HEK293 (cell line): ENCODE measurements at regions not wholly inside any gene's neighbourhood (a gene's known extent, or its start where the extent isn't known, plus 50 kb on each side); places are given as distances from the start of the nearest gene placed in this dataset.

Experiments used
- CTCF ChIA-PET: fragments of 350-600 bp; formaldehyde crosslinking; extraction: SDS; loops from one replicate; lab custom pipeline; 2021; ENCODE audit warnings: antibody characterized with exemption; lab: Yijun Ruan, JAX
- POLR2A ChIA-PET: fragments of 300-600 bp; formaldehyde crosslinking; extraction: SDS; loops from one replicate; lab custom pipeline; 2020; ENCODE audit warnings: antibody characterized with exemption, inconsistent platforms; lab: Yijun Ruan, JAX
- H3K27ac ChIP-seq: fragments of 200-500 bp; sonication (Bioruptor generic); 2 replicates; pipeline ENCODE4 v1.5.1; 2014; ENCODE audit warnings: low read depth, low read length, control low read depth, inconsistent platforms; ENCODE audit errors: extremely low read depth
- H3K36me3 ChIP-seq, 2 experiments: fragments of 200-500 bp in 1 of 2; sonication (Bioruptor generic) in 1 of 2; 1 replicate in 1 of 2; 2 replicates in 1 of 2; pipeline ENCODE4 v1.5.1; 2014 to 2017; ENCODE audit warnings: inconsistent platforms in 2 of 2, low read length in 2 of 2; ENCODE audit not compliant: control insufficient read depth in 2 of 2, insufficient read depth in 1 of 2
- H3K4me1 ChIP-seq: fragments of 200-500 bp; sonication (Bioruptor generic); 2 replicates; pipeline ENCODE4 v1.5.1; 2014; ENCODE audit warnings: mild to moderate bottlenecking, low read length, inconsistent platforms; ENCODE audit not compliant: control insufficient read depth, insufficient read depth
- H3K4me3 ChIP-seq: 2 replicates; pipeline ENCODE4 v1.5.1; 2011; ENCODE audit warnings: low read depth, mild to moderate bottlenecking, control low read depth, low read length, moderate library complexity
- H3K9me3 ChIP-seq: fragments of 200-500 bp; sonication (Bioruptor generic); 2 replicates; pipeline ENCODE4 v1.5.1; 2014; ENCODE audit warnings: low read depth, low read length, inconsistent platforms; ENCODE audit not compliant: control insufficient read depth, insufficient read depth
- AEBP2 ChIP-seq: fragments of 450-650 bp; formaldehyde crosslinking; IDR thresholded peaks from 2 replicates; pipeline ENCODE4 v1.5.1; 2016; ENCODE audit warnings: missing biosample characterization, missing genetic modification characterization, borderline replicate concordance
- GLIS1 ChIP-seq: fragments of 450-650 bp; formaldehyde crosslinking; IDR thresholded peaks from 2 replicates; pipeline ENCODE4 v1.5.1; 2016; ENCODE audit warnings: missing biosample characterization, missing genetic modification characterization
- MZF1 ChIP-seq: fragments of 450-650 bp; formaldehyde crosslinking; IDR thresholded peaks from 2 replicates; pipeline ENCODE4 v1.5.1; 2017; ENCODE audit warnings: missing biosample characterization, missing genetic modification characterization, borderline replicate concordance
- PRDM1 ChIP-seq: fragments of 450-650 bp; formaldehyde crosslinking; IDR thresholded peaks from 2 replicates; pipeline ENCODE4; 2016; ENCODE audit warnings: missing biosample characterization, missing genetic modification characterization
- TRIM28 ChIP-seq: IDR thresholded peaks from 2 replicates; pipeline ENCODE4 v1.6.1; 2011; ENCODE audit warnings: low read length, control low read depth, borderline replicate concordance
- ZNF169 ChIP-seq: fragments of 450-650 bp; formaldehyde crosslinking; IDR thresholded peaks from 2 replicates; pipeline ENCODE4 v1.5.1; 2016; ENCODE audit warnings: missing biosample characterization, missing genetic modification characterization
- ZNF24 ChIP-seq: fragments of 450-650 bp; formaldehyde crosslinking; IDR thresholded peaks from 2 replicates; pipeline ENCODE4 v1.5.1; 2016; ENCODE audit warnings: missing biosample characterization, missing genetic modification characterization
- ZNF248 ChIP-seq: fragments of 450-650 bp; formaldehyde crosslinking; IDR thresholded peaks from 2 replicates; pipeline ENCODE4 v1.5.1; 2017; ENCODE audit warnings: missing biosample characterization, missing genetic modification characterization
- ZNF292 ChIP-seq: fragments of 450-650 bp; formaldehyde crosslinking; IDR thresholded peaks from 2 replicates; pipeline ENCODE4 v1.5.1; 2016; ENCODE audit warnings: low read depth, missing biosample characterization, missing genetic modification characterization, borderline replicate concordance
- ZNF324 ChIP-seq: fragments of 450-650 bp; formaldehyde crosslinking; IDR thresholded peaks from 2 replicates; pipeline ENCODE4 v1.5.1; 2016; ENCODE audit warnings: missing biosample characterization, missing genetic modification characterization
- ZNF341 ChIP-seq: fragments of 450-650 bp; formaldehyde crosslinking; IDR thresholded peaks from 2 replicates; pipeline ENCODE4; 2016; ENCODE audit warnings: low read depth, missing biosample characterization, missing genetic modification characterization
- ZNF362 ChIP-seq: fragments of 450-650 bp; formaldehyde crosslinking; IDR thresholded peaks from 2 replicates; pipeline ENCODE4 v1.5.1; 2016; ENCODE audit warnings: missing biosample characterization, missing genetic modification characterization
- ZNF514 ChIP-seq: fragments of 450-650 bp; formaldehyde crosslinking; IDR thresholded peaks from 2 replicates; pipeline ENCODE4 v1.5.1; 2016; ENCODE audit warnings: missing biosample characterization, missing genetic modification characterization
- ZNF560 ChIP-seq: fragments of 450-650 bp; formaldehyde crosslinking; IDR thresholded peaks from 2 replicates; pipeline ENCODE4 v1.5.1; 2017; ENCODE audit warnings: missing biosample characterization, missing genetic modification characterization, borderline replicate concordance
- ZNF585B ChIP-seq: fragments of 450-650 bp; formaldehyde crosslinking; IDR thresholded peaks from 2 replicates; pipeline ENCODE4 v1.5.1; 2016; ENCODE audit warnings: missing biosample characterization, missing genetic modification characterization
- ZNF768 ChIP-seq: fragments of 450-650 bp; formaldehyde crosslinking; IDR thresholded peaks from 2 replicates; pipeline ENCODE4 v1.5.1; 2018; ENCODE audit warnings: missing biosample characterization, mild to moderate bottlenecking, missing genetic modification characterization
- ZNF830 ChIP-seq: fragments of 450-650 bp; IDR thresholded peaks from 2 replicates; pipeline ENCODE4 v1.5.0; 2018; ENCODE audit warnings: missing biosample characterization, missing genetic modification characterization, low read depth, mild to moderate bottlenecking, moderate library complexity
- TF ChIP-seq, protein P1 (sequence below): fragments of 450-650 bp; formaldehyde crosslinking; IDR thresholded peaks from 2 replicates; pipeline ENCODE4 v1.5.1; 2016; ENCODE audit warnings: missing biosample characterization, missing genetic modification characterization
- TF ChIP-seq, protein P2 (sequence below): fragments of 450-650 bp; formaldehyde crosslinking; IDR thresholded peaks from 2 replicates; pipeline ENCODE4 v1.5.1; 2016; ENCODE audit warnings: missing biosample characterization, missing genetic modification characterization
- TF ChIP-seq, protein P3 (sequence below): fragments of 450-650 bp; formaldehyde crosslinking; IDR thresholded peaks from 2 replicates; pipeline ENCODE4 v1.5.1; 2016; ENCODE audit warnings: missing biosample characterization, missing genetic modification characterization
- TF ChIP-seq, protein P4 (sequence below): fragments of 450-650 bp; formaldehyde crosslinking; IDR thresholded peaks from 2 replicates; pipeline ENCODE4 v1.5.1; 2016; ENCODE audit warnings: missing biosample characterization, missing genetic modification characterization

GRCh38 chr3:154666542-154666941 lies 236.6 kb upstream of the GPR149 start (continued):
- TF ChIP-seq, protein P1, sequence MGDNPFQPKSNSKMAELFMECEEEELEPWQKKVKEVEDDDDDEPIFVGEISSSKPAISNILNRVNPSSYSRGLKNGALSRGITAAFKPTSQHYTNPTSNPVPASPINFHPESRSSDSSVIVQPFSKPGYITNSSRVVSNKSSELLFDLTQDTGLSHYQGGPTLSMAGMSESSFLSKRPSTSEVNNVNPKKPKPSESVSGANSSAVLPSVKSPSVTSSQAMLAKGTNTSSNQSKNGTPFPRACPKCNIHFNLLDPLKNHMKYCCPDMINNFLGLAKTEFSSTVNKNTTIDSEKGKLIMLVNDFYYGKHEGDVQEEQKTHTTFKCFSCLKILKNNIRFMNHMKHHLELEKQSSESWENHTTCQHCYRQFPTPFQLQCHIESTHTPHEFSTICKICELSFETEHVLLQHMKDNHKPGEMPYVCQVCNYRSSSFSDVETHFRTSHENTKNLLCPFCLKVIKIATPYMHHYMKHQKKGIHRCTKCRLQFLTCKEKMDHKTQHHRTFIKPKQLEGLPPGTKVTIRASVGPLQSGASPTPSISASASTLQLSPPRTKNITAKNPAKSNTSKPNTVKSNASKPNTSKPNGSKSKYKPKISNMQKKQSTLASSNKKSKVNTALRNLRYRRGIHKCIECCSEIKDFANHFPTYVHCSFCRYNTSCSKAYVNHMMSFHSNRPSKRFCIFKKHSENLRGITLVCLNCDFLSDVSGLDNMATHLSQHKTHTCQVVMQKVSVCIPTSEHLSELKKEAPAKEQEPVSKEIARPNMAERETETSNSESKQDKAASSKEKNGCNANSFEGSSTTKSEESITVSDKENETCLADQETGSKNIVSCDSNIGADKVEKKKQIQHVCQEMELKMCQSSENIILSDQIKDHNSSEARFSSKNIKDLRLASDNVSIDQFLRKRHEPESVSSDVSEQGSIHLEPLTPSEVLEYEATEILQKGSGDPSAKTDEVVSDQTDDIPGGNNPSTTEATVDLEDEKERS (tag by site-specific recombination) = no peak
- TF ChIP-seq AEBP2 (no peak), ZNF341 (tag by site-specific recombination) (no peak), ZNF830 (tag by site-specific recombination) (no peak), ZNF169 (tag by site-specific recombination) (no peak), ZNF24 (no peak)
- TF ChIP-seq, protein P2, sequence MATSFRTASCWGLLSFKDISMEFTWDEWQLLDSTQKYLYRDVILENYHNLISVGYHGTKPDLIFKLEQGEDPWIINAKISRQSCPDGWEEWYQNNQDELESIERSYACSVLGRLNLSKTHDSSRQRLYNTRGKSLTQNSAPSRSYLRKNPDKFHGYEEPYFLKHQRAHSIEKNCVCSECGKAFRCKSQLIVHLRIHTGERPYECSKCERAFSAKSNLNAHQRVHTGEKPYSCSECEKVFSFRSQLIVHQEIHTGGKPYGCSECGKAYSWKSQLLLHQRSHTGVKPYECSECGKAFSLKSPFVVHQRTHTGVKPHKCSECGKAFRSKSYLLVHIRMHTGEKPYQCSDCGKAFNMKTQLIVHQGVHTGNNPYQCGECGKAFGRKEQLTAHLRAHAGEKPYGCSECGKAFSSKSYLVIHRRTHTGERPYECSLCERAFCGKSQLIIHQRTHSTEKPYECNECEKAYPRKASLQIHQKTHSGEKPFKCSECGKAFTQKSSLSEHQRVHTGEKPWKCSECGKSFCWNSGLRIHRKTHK = no peak
- TF ChIP-seq, all 188 proteins: peak for 0

GRCh38 chr3:154664714-154665113 lies 234.7 kb upstream of the GPR149 start:
- ChIA-PET CTCF (interaction anchor here (0.6 kb wide), 1 partner anchor 1346 kb away, joined by 4 read pairs; no protein-coding TSS in a partner anchor), POLR2A (no interaction called here)
- no peak overlapping the region for H3K4me3 ChIP-seq
- H3K36me3 ChIP-seq = no peaks in the 10 kb centered on the region
- H3K27ac ChIP-seq = no peak overlapping the region
- H3K4me1 ChIP-seq = no peaks in the 10 kb centered on the region
- H3K9me3 ChIP-seq = no peaks in the 10 kb centered on the region
- TF ChIP-seq ZNF514 (tag by site-specific recombination) (no peak), ZNF292 (tag by site-specific recombination) (no peak), GLIS1 (tag by site-specific recombination) (no peak), TRIM28 (no peak), ZNF324 (no peak), ZNF768 (tag by site-specific recombination) (no peak), ZNF248 (no peak), ZNF362 (no peak), ZNF560 (no peak), MZF1 (tag by site-specific recombination) (no peak), PRDM1 (tag by site-specific recombination) (no peak), ZNF585B (tag by site-specific recombination) (no peak), ZNF830 (tag by site-specific recombination) (no peak)
- TF ChIP-seq, protein P3, sequence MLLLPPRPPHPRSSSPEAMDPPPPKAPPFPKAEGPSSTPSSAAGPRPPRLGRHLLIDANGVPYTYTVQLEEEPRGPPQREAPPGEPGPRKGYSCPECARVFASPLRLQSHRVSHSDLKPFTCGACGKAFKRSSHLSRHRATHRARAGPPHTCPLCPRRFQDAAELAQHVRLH = no peak
- TF ChIP-seq, protein P4, sequence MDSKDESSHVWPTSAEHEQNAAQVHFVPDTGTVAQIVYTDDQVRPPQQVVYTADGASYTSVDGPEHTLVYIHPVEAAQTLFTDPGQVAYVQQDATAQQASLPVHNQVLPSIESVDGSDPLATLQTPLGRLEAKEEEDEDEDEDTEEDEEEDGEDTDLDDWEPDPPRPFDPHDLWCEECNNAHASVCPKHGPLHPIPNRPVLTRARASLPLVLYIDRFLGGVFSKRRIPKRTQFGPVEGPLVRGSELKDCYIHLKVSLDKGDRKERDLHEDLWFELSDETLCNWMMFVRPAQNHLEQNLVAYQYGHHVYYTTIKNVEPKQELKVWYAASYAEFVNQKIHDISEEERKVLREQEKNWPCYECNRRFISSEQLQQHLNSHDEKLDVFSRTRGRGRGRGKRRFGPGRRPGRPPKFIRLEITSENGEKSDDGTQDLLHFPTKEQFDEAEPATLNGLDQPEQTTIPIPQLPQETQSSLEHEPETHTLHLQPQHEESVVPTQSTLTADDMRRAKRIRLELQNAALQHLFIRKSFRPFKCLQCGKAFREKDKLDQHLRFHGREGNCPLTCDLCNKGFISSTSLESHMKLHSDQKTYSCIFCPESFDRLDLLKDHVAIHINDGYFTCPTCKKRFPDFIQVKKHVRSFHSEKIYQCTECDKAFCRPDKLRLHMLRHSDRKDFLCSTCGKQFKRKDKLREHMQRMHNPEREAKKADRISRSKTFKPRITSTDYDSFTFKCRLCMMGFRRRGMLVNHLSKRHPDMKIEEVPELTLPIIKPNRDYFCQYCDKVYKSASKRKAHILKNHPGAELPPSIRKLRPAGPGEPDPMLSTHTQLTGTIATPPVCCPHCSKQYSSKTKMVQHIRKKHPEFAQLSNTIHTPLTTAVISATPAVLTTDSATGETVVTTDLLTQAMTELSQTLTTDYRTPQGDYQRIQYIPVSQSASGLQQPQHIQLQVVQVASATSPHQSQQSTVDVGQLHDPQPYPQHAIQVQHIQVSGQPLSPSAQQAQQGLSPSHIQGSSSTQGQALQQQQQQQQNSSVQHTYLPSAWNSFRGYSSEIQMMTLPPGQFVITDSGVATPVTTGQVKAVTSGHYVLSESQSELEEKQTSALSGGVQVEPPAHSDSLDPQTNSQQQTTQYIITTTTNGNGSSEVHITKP (tag by site-specific recombination) = no peak
